B cell (primary cell): ENCODE measurements at regions not wholly inside any gene's neighbourhood (a gene's known extent, or its start where the extent isn't known, plus 50 kb on each side); places are given as distances from the start of the nearest gene placed in this dataset.

Source experiments
- ATAC-seq: fragments of 200-7000 bp; cut with Tn5 transposase; one replicate; pipeline ENCODE4 v1.10.0; 2021; ENCODE audit warnings: low read depth, mild to moderate bottlenecking, moderate number of reproducible peaks, moderate library complexity
- CTCF ChIA-PET: fragments of 350-600 bp; sonication (Branson Sonifier 250); formaldehyde crosslinking; loops from one replicate; lab custom pipeline; 2021; ENCODE audit warnings: antibody characterized with exemption, inconsistent platforms; lab: Charles Lee
- POLR2A ChIA-PET: fragments of 350-600 bp; sonication (Branson Sonifier 250); formaldehyde crosslinking; loops from one replicate; lab custom pipeline; 2021; ENCODE audit warnings: antibody characterized with exemption; lab: Charles Lee
- DNase-seq: peaks from one replicate; pipeline ENCODE4 v3.0.0; 2013
- H2AFZ ChIP-seq: 2 replicates; pipeline ENCODE4 v1.6.1; 2012; ENCODE audit warnings: mild to moderate bottlenecking, low read depth, low read length; ENCODE audit not compliant: insufficient read depth, poor library complexity, severe bottlenecking
- H3K27ac ChIP-seq, 2 donors: 1 replicate in 1 of 2; 2 replicates in 1 of 2; pipeline ENCODE4 v1.5.1; 2012 to 2013; ENCODE audit warnings: low read length in 2 of 2, mild to moderate bottlenecking in 2 of 2, moderate library complexity in 1 of 2
- H3K27me3 ChIP-seq, 4 experiments: fragments of 200-600 bp in 1 of 4; sonication (generic) in 1 of 4; replicated peaks in 1 of 4; 1 replicate in 2 of 4; 2 replicates in 2 of 4; pipeline versions ENCODE4 v1.6.1 to v1.7.0; 2013 to 2016; ENCODE audit warnings: low read length in 3 of 4, mild to moderate bottlenecking in 2 of 4, mixed read lengths in 1 of 4, moderate library complexity in 1 of 4; ENCODE audit not compliant: insufficient read depth in 4 of 4, control insufficient read depth in 3 of 4; ENCODE audit errors: control extremely low read depth in 1 of 4
- H3K36me3 ChIP-seq, 2 experiments: replicated peaks in 1 of 2; 1 replicate in 1 of 2; 2 replicates in 1 of 2; pipeline versions ENCODE4 v1.6.1 to v1.7.1; 2013; ENCODE audit warnings: low read length in 1 of 2; ENCODE audit not compliant: insufficient read depth in 2 of 2, control insufficient read depth in 1 of 2; ENCODE audit errors: control extremely low read depth in 1 of 2, extremely low read depth in 1 of 2
- H3K4me1 ChIP-seq, 2 donors: fragments of 200-600 bp in 1 of 2; sonication (generic) in 1 of 2; 1 replicate in 1 of 2; 2 replicates in 1 of 2; pipeline versions ENCODE4 v1.5.1 to v1.6.1; 2013 to 2017; ENCODE audit warnings: low read length in 2 of 2; ENCODE audit not compliant: control insufficient read depth in 2 of 2, insufficient read depth in 2 of 2
- H3K4me2 ChIP-seq: replicated peaks from 2 replicates; pipeline ENCODE3; 2012; ENCODE audit warnings: mild to moderate bottlenecking, low read depth, low read length; ENCODE audit not compliant: poor library complexity, severe bottlenecking
- H3K4me3 ChIP-seq, 5 experiments: fragments of 200-600 bp in 1 of 5; sonication (generic) in 1 of 5; 1 replicate in 3 of 5; 2 replicates in 2 of 5; pipeline versions ENCODE4 v1.5.1 to v1.7.0; 2011 to 2016; ENCODE audit warnings: low read length in 4 of 5, mild to moderate bottlenecking in 4 of 5, low read depth in 2 of 5, control low read depth in 1 of 5, moderate library complexity in 1 of 5; ENCODE audit not compliant: insufficient read depth in 1 of 5; ENCODE audit errors: control extremely low read depth in 1 of 5, extremely low read depth in 1 of 5
- H3K79me2 ChIP-seq: fragments of 200-600 bp; sonication (generic); one replicate; pipeline ENCODE4 v1.6.0; 2016; ENCODE audit warnings: low read length; ENCODE audit not compliant: control insufficient read depth, insufficient read depth
- H3K9ac ChIP-seq: fragments of 200-600 bp; sonication (generic); 2 replicates; pipeline ENCODE4 v1.6.1; 2017; ENCODE audit warnings: mild to moderate bottlenecking, low read length, moderate library complexity
- H3K9me3 ChIP-seq, 3 donors: one replicate each; pipeline versions ENCODE4 v1.6.1 to v1.7.1; 2013; ENCODE audit warnings: low read length in 2 of 3; ENCODE audit not compliant: control insufficient read depth in 2 of 3, insufficient read depth in 1 of 3; ENCODE audit errors: control extremely low read depth in 1 of 3
- H4K20me1 ChIP-seq: 2 replicates; pipeline ENCODE4 v1.6.0; 2012; ENCODE audit warnings: mild to moderate bottlenecking, low read length; ENCODE audit not compliant: insufficient read depth, control insufficient read depth, poor library complexity, severe bottlenecking
- H3K27ac Mint-ChIP-seq: one replicate; pipeline ENCODE4 v1.8.0; 2021; ENCODE audit warnings: mixed read lengths
- H3K27me3 Mint-ChIP-seq: one replicate; pipeline ENCODE4 v1.8.0; 2021; ENCODE audit warnings: mixed read lengths
- H3K4me1 Mint-ChIP-seq: one replicate; pipeline ENCODE4 v1.8.0; 2021; ENCODE audit warnings: mixed read lengths
- H3K4me3 Mint-ChIP-seq: one replicate; pipeline ENCODE4 v1.8.0; 2021; ENCODE audit warnings: mixed read lengths
- H3K9me3 Mint-ChIP-seq: one replicate; pipeline ENCODE4 v1.8.0; 2022; ENCODE audit warnings: mixed read lengths; ENCODE audit not compliant: insufficient read depth
- EZH2 ChIP-seq: IDR thresholded peaks from 2 replicates; pipeline ENCODE4 v1.6.1; 2012; ENCODE audit warnings: borderline replicate concordance, low read depth, mild to moderate bottlenecking, moderate library complexity, low read length; ENCODE audit not compliant: insufficient read depth, poor library complexity, severe bottlenecking
- WGBS: methylation state at CpG from one replicate; pipeline ENCODE4 v1.1.5; 2013; ENCODE audit warnings: missing lambda C conversion rate; ENCODE audit not compliant: insufficient coverage; 5-methylcytosine and 5-hydroxymethylcytosine counted together
- intact Hi-C: fragments of 100-400 bp; cut with micrococcal nuclease; formaldehyde crosslinking; loops from one replicate; pipeline ENCODE4 v1.10.0; 2022
- TF ChIP-seq, protein P1 (sequence below): fragments of 200-600 bp; IDR thresholded peaks from one replicate; pipeline ENCODE4 v1.8.0; 2022; ENCODE audit warnings: antibody characterized with exemption, mild to moderate bottlenecking

DNA sequence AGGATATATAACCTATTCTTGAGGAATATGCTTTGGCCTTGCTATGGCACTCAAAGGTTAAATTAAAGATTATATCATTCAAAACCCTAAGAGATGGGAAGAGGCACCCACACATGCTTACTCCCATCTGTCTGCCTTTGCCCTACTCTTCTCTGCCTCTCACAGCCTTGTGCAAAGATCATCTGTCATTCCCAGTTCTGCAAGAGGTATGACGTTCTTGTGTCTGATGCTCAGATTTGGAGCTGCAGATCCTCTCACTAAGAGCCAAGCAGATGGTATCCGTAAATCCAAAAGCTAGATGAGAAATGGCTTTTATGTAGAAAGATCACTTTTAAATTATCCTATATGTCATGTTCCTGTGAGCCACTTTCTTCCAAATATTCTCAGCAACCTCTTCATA lies 112.0 kb downstream of the GPR63 start:
- no peak overlapping the region for H3K4me3 Mint-ChIP-seq
- Histone ChIP-seq H3K4me1 (no peaks in the 10 kb centered on the region), H3K4me2 (no peak overlapping the region), H3K9me3 (no peaks in the 10 kb centered on the region), H3K36me3 (no peaks in the 10 kb centered on the region), H3K9ac (no peak overlapping the region), H4K20me1 (no peaks in the 10 kb centered on the region), H3K27me3 (no peaks in the 10 kb centered on the region), H3K79me2 (no peaks in the 10 kb centered on the region), H3K27ac (no peak overlapping the region), H3K4me3 (no peak overlapping the region), H2AFZ (no peak overlapping the region)
- no peak for TF ChIP-seq EZH2
- TF ChIP-seq, protein P1, sequence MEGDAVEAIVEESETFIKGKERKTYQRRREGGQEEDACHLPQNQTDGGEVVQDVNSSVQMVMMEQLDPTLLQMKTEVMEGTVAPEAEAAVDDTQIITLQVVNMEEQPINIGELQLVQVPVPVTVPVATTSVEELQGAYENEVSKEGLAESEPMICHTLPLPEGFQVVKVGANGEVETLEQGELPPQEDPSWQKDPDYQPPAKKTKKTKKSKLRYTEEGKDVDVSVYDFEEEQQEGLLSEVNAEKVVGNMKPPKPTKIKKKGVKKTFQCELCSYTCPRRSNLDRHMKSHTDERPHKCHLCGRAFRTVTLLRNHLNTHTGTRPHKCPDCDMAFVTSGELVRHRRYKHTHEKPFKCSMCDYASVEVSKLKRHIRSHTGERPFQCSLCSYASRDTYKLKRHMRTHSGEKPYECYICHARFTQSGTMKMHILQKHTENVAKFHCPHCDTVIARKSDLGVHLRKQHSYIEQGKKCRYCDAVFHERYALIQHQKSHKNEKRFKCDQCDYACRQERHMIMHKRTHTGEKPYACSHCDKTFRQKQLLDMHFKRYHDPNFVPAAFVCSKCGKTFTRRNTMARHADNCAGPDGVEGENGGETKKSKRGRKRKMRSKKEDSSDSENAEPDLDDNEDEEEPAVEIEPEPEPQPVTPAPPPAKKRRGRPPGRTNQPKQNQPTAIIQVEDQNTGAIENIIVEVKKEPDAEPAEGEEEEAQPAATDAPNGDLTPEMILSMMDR: no peak
- no CpG with 5 or more reads among the region's 2 CpGs for WGBS
- DNase-seq: no peak
- H3K27ac Mint-ChIP-seq: no peak overlapping the region
- CTCF ChIA-PET: no interaction called here
- no peak for ATAC-seq
- no peaks in the 10 kb centered on the region for H3K4me1 Mint-ChIP-seq
- intact Hi-C loops: no loop called here
- no peaks in the 10 kb centered on the region for H3K9me3 Mint-ChIP-seq
- POLR2A ChIA-PET: no interaction called here
- no peaks in the 10 kb centered on the region for H3K27me3 Mint-ChIP-seq

DNA sequence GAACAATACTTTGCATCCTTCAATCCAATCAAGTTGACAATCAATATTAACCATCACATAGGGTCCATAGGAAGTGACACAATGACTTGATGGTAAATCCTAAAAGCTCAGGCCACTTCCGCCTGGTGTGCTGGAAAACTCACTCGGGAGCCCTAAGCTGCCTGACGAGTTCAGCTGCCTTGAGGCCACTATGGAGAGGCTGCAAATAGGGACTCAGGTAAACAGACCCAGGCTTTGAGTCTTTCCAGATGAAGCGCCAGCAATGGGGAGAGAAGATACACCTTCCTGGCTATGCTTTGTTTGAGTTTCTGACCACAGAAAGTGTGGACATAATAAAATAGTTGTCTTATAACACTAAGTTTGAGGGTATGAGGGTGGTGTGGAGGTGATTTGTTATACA lies 112.6 kb downstream of the GPR63 start:
- no peaks in the 10 kb centered on the region for H3K36me3 ChIP-seq
- Mint-ChIP-seq H3K27ac (no peak overlapping the region), H3K4me3 (no peak overlapping the region), H3K27me3 (no peaks in the 10 kb centered on the region), H3K9me3 (no peaks in the 10 kb centered on the region), H3K4me1 (no peaks in the 10 kb centered on the region)
- ChIA-PET POLR2A (no interaction called here), CTCF (no interaction called here)
- TF ChIP-seq, protein P1: no peak
- no peak for TF ChIP-seq EZH2
- no peak overlapping the region for H2AFZ ChIP-seq
- no peak overlapping the region for H3K4me3 ChIP-seq
- H3K79me2 ChIP-seq: no peaks in the 10 kb centered on the region
- intact Hi-C loops: no loop called here
- H3K4me1 ChIP-seq: no peaks in the 10 kb centered on the region
- no peaks in the 10 kb centered on the region for H4K20me1 ChIP-seq
- H3K27ac ChIP-seq: no peak overlapping the region
- H3K9me3 ChIP-seq: no peaks in the 10 kb centered on the region
- ATAC-seq: no peak
- no peak overlapping the region for H3K4me2 ChIP-seq
- WGBS: 89% methylated on average over 4 of the region's 4 CpGs
- no peaks in the 10 kb centered on the region for H3K27me3 ChIP-seq
- no peak overlapping the region for H3K9ac ChIP-seq
- DNase-seq: no peak
